ACHN (cell line): ENCODE measurements at regions not wholly inside any gene's neighbourhood (a gene's known extent, or its start where the extent isn't known, plus 50 kb on each side); places are given as distances from the start of the nearest gene placed in this dataset.
"Not testable (repeated sequence)": the region's sequence is repeated elsewhere in the genome, so short reads cannot be mapped to it uniquely, and the experiment has no call there.

Experiments
- DNase-seq: peaks from one replicate; pipeline ENCODE4 v3.0.0-alpha.2; 2015
- in situ Hi-C: cut with HindIII; loops from 2 replicates; pipeline ENCODE4 v1.10.0; 2017; ENCODE audit warnings: low sequenced_read_pairs, low pct_ligation_motif_present, low pct_unique_long_range_greater_than_20kb

DNA sequence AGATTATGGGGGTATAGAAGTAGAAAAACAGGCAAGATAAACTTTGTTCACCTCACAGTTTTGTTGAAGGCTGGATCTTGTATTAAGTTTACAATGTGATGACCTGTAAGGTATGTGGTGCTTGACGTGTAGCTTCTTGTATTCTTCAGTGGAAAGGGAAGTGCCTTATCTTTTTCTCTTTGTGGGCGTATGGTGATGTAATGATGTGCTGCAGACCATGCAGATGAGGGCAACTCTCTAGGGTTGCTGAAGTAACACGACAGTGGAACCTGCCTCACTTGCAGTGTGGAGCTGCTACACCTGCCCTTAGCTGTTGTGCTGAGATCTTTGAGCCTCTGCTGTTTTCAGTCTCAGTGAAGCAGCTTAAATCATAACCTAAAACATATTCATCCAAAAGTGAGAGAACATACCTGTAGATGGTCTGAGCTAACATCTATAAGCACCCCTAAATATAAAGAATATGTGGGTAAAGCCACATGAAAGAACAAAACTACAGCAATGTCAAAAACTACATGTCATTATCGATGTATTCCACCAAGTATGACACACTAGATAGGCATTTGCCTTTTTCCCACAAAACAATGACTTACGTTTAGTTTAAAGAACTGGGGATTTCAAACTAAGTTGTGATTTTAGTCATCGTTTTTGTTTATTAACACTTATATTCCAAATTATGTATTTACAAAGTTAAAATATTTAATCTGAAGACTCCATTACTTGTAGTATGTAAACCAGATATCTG lies 1144.1 kb downstream of the CNTNAP5 start:
- in situ Hi-C loops, result no loop called here
- no peak for DNase-seq

- no peak for DNase-seq
- in situ Hi-C loops, result no loop called here
Measured at GRCh38 chr2:125169764-125170146, 1144.7 kb downstream of the CNTNAP5 start.

- DNase-seq, result no peak
- in situ Hi-C loops, result no loop called here
Measured at GRCh38 chr2:125172181-125172580, 1147.1 kb downstream of the CNTNAP5 start.

GRCh38 chr2:125175415-125175814 lies 1150.3 kb downstream of the CNTNAP5 start:
- in situ Hi-C loops, result no loop called here
- no peak for DNase-seq

DNA sequence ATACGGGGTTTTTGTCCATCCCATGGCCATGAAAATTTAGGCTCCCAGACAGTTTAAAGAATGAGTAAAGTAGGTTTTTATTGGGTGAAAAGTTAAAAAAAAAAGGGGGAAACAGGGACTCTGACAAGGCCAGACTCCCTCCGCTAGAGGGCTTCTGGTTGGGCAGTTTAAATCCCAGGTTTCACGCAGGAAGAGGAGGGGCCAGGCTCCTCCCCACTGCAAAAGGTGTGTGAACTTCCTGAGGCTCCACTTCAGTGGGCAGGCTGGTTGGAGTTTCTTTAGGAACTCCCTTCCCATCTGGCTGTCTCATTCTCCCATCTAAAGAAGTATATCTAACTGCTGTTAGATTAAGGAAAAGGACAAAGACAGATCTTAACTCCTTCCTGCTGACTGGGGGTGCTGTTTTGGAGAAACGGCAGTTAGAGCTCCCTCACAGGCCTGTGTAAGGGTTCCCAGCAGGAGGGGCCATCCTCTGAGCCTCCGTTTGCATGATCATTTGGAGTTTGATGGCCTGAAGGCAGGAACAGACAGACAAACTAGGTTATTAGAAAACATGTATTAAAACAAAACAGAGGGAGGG lies 1160.7 kb downstream of the CNTNAP5 start:
- no peak for DNase-seq
- in situ Hi-C loops, result no loop called here

- no peak for DNase-seq
- in situ Hi-C loops, result no loop called here
Measured at GRCh38 chr2:125207431-125207830, 1182.3 kb downstream of the CNTNAP5 start.

GRCh38 chr2:125216321-125216720 lies 1191.2 kb downstream of the CNTNAP5 start:
- in situ Hi-C loops, result no loop called here
- DNase-seq, result no peak

- in situ Hi-C loops, result no loop called here
- no peak for DNase-seq
Measured at GRCh38 chr2:125224188-125224587, 1199.1 kb downstream of the CNTNAP5 start.

DNA sequence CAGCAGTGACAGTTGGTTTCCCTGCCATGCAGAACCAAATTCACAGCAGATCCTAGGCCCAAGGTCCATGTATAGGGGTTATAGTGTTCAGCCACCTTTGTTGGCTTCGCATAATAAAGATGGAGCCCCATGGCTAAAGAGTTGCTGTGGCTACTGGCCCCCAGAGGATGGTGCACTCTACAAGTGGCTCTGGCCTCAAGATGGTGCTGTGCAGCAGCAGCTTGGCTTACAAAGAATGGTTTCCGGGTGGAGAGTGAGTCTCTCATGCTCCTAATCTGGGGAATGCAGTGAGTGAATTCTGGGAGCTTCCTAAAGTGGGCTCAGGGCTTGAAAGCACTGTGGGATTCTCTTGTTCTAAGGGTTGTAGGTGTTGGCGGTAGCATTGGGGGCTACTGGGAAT lies 1199.7 kb downstream of the CNTNAP5 start:
- in situ Hi-C loops, result no loop called here
- DNase-seq, result peak; percentile 7

- DNase-seq, result peak; percentile 7
- in situ Hi-C loops, result no loop called here
Measured at GRCh38 chr2:125227843-125228392, 1202.8 kb downstream of the CNTNAP5 start.

DNA sequence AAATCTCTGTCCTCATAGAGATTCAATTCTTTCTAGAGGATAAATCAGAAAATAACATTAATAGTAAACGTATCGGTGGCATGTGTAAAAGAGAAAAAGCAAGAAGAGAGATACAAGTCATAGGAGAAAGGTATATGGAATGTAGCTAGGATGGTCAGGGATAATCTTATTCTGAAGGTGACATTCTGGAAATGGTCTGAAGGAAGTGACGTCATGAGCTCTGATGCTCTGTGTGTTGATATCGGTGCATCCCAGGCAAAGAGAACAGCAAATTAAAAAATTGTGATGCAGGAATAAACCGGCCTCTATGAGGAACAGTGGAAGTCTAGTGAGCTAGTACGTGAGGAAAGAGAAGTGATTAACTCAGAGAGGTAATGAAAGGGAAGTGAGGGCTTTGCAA lies 1215.8 kb downstream of the CNTNAP5 start:
- in situ Hi-C loops, result no loop called here
- no peak for DNase-seq

- DNase-seq, result no peak
- in situ Hi-C loops, result no loop called here
Measured at GRCh38 chr2:125243074-125243473, 1218.0 kb downstream of the CNTNAP5 start.

DNA sequence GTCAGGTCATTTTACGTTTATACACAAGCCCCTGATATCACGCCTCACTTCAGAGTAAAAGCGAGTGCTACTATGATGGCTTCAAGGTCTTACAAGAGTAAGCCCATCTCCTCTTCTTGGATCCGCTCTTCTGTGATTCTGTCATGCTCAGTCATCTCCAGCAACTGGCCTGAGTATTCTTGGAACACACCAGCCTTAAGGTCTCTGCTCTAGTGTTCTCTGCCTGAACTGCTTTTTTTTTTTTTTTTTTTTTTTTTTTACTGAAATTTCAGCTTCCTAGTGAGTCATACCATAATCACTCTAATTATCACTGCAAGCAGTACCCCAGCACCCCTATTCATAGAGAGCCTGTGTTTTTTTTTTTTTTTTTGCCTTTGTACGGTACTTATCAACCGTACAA lies 1228.9 kb downstream of the CNTNAP5 start:
- DNase-seq, result no peak
- in situ Hi-C loops, result no loop called here

GRCh38 chr2:125259451-125259850 lies 1234.4 kb downstream of the CNTNAP5 start:
- no peak for DNase-seq

DNA sequence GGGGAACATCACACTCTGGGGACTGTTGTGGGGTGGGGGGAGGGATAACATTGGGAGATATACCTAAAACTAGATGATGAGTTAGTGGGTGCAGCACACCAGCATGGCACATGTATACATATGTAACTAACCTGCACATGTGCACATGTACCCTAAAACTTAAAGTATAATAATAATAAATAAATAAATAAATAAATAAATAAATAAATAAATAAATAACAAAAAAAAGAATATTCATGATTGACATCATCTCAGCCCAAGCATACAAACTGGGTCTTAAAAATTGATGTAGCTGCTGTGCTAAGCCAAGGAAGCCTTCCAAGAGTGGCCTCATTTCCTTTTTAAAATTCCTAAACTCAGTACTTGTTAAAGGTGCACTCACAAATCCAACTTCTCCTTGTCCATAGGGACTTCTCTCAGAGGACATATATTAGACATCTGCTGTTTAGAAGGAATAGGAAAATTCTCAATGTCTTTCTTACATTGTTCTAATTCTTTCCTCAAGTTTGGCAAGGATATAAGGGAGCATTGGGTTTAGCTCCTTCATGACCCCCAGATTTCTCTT lies 1235.4 kb downstream of the CNTNAP5 start:
- DNase-seq, in situ Hi-C loops: not testable (repeated sequence)

More at GRCh38 chr2:125259451-125259850, 1234.4 kb downstream of the CNTNAP5 start:
- in situ Hi-C loops, result no loop called here

GRCh38 chr2:125264453-125264852 lies 1239.4 kb downstream of the CNTNAP5 start:
- in situ Hi-C loops, result no loop called here

DNA sequence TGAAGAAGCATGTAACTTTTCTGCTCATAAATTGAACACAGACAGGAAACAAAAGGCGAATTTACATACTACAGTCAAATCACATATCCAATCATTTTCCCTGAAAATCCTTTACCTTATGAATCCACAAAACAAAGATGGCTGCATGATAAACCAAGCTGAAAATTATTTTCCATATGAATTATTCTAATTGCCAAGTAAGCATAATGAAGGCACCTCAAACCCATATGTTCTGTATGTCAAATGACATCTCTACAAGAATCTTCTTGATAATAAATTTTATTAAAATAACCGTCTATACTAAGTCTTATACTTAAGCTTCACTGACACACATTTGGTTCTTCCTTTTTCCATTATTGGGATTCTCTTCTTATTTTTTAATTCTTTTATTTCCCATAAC lies 1242.6 kb downstream of the CNTNAP5 start:
- in situ Hi-C loops, result no loop called here

More at GRCh38 chr2:125264453-125264852, 1239.4 kb downstream of the CNTNAP5 start:
- no peak for DNase-seq

GRCh38 chr2:125272651-125273050 lies 1247.6 kb downstream of the CNTNAP5 start:
- in situ Hi-C loops, result no loop called here
- DNase-seq, result no peak

More for the DNA sequence above, 1242.6 kb downstream of the CNTNAP5 start:
- DNase-seq, result no peak

GRCh38 chr2:125274718-125275117 lies 1249.6 kb downstream of the CNTNAP5 start:
- in situ Hi-C loops, result no loop called here

DNA sequence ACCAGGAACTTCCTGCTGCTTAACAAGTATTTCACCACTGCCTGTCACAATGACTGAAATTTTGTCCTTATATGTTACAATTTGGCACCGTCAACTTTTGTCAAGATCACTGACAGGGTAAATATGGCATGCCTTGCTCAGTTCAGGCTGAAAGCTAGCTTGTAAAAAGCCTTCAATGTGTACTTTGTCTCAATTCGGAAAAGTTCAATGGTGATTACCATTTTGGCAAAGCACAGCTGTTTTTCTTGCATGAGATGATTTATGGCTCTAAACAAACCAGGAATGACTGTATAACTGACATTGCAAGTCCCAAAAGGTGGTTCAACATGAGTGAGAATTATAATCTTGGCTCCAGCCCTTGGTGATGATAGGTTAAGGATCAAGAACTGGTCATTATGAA lies 1255.2 kb downstream of the CNTNAP5 start:
- in situ Hi-C loops, result no loop called here
- DNase-seq, result no peak

More at GRCh38 chr2:125274718-125275117, 1249.6 kb downstream of the CNTNAP5 start:
- no peak for DNase-seq
